ENCODE measurements at regions not wholly inside any gene's neighbourhood (a gene's known extent, or its start where the extent isn't known, plus 50 kb on each side); places are given as distances from the start of the nearest gene placed in this dataset.

DNA sequence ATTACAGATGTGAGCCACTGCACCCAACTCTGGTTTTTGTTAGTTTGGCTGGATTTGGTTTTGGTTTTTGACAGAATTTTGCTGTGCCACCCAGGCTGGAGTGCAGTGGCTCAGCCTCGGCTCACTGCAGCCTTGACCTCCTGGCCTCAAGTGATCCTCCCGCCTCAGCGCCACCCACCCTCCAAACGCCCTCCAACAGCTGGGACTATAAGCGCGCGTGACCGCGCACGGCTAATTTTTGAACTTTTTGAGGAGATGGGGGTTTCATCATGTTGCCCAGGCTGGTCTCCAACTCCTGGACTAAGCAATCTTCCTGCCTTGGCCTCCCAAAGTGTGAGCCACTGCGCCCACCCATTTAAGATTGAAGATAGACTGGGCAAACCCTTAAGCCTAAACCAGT lies 84.4 kb upstream of the RPRML start:
- no peak for TF ChIP-seq CTCF (IDR thresholded peaks at IDR 0.05)
- no peak for TF ChIP-seq POLR2AphosphoS5 (IDR thresholded peaks at IDR 0.05)

All from esophagus muscularis mucosa (tissue), 3 donors.